ENCODE measurements at regions not wholly inside any gene's neighbourhood (a gene's known extent, or its start where the extent isn't known, plus 50 kb on each side); places are given as distances from the start of the nearest gene placed in this dataset.

- DNase-seq (ENCODE audit: low read depth, low spot score), result no peak
- no peaks in the 10 kb centered on the region for H3K4me1 ChIP-seq (ENCODE audit: insufficient read depth, insufficient read length)
- no peaks in the 10 kb centered on the region for H3K9me3 ChIP-seq (ENCODE audit: insufficient read depth, low read length)
- H3K36me3 ChIP-seq (ENCODE audit: insufficient read depth, insufficient read length, low read length), result no peaks in the 10 kb centered on the region
- no peaks in the 10 kb centered on the region for H3K27me3 ChIP-seq (ENCODE audit: insufficient read depth, insufficient read length)
- TF ChIP-seq SUZ12 (IDR thresholded peaks at IDR 0.05; ENCODE audit: extremely low read depth, insufficient read depth, insufficient read length) (no peak), ZNF274 (IDR thresholded peaks at IDR 0.05; ENCODE audit: low read depth, low read length) (no peak), YY1 (IDR thresholded peaks at IDR 0.05; ENCODE audit: insufficient read depth, insufficient read length) (no peak)
- no peak overlapping the region for H3K4me3 ChIP-seq (ENCODE audit: insufficient read length, low read depth)
- no peak overlapping the region for H3K9ac ChIP-seq (ENCODE audit: insufficient read length, low read depth)
Measured at GRCh38 chr2:23118894-23119293, 266.1 kb upstream of the KLHL29 start.

GRCh38 chr2:23120161-23120560, 264.8 kb upstream of the KLHL29 start:
- DNase-seq (ENCODE audit: low read depth, low spot score), result no peak
- Histone ChIP-seq H3K4me3 (ENCODE audit: insufficient read length, low read depth) (no peak overlapping the region), H3K36me3 (ENCODE audit: insufficient read depth, insufficient read length, low read length) (no peaks in the 10 kb centered on the region), H3K9me3 (ENCODE audit: insufficient read depth, low read length) (no peaks in the 10 kb centered on the region), H3K4me1 (ENCODE audit: insufficient read depth, insufficient read length) (no peaks in the 10 kb centered on the region), H3K9ac (ENCODE audit: insufficient read length, low read depth) (no peak overlapping the region), H3K27me3 (ENCODE audit: insufficient read depth, insufficient read length) (no peaks in the 10 kb centered on the region)
- TF ChIP-seq YY1 (IDR thresholded peaks at IDR 0.05; ENCODE audit: insufficient read depth, insufficient read length), result no peak
- TF ChIP-seq ZNF274 (IDR thresholded peaks at IDR 0.05; ENCODE audit: low read depth, low read length), result no peak

- Histone ChIP-seq H3K36me3 (ENCODE audit: insufficient read depth, insufficient read length, low read length) (no peaks in the 10 kb centered on the region), H3K9ac (ENCODE audit: insufficient read length, low read depth) (no peak overlapping the region), H3K9me3 (ENCODE audit: insufficient read depth, low read length) (no peaks in the 10 kb centered on the region), H3K27me3 (ENCODE audit: insufficient read depth, insufficient read length) (no peaks in the 10 kb centered on the region), H3K4me1 (ENCODE audit: insufficient read depth, insufficient read length) (no peaks in the 10 kb centered on the region), H3K4me3 (ENCODE audit: insufficient read length, low read depth) (no peak overlapping the region)
- no peak for TF ChIP-seq ZNF274 (IDR thresholded peaks at IDR 0.05; ENCODE audit: low read depth, low read length)
- TF ChIP-seq SUZ12 (IDR thresholded peaks at IDR 0.05; ENCODE audit: extremely low read depth, insufficient read depth, insufficient read length), result no peak
- no peak for DNase-seq (ENCODE audit: low read depth, low spot score)
Measured at GRCh38 chr2:23121968-23122648, 262.9 kb upstream of the KLHL29 start.

- Histone ChIP-seq H3K36me3 (ENCODE audit: insufficient read depth, insufficient read length, low read length) (no peaks in the 10 kb centered on the region), H3K4me3 (ENCODE audit: insufficient read length, low read depth) (no peak overlapping the region), H3K4me1 (ENCODE audit: insufficient read depth, insufficient read length) (no peaks in the 10 kb centered on the region), H3K9ac (ENCODE audit: insufficient read length, low read depth) (no peak overlapping the region), H3K9me3 (ENCODE audit: insufficient read depth, low read length) (no peaks in the 10 kb centered on the region), H3K27me3 (ENCODE audit: insufficient read depth, insufficient read length) (no peaks in the 10 kb centered on the region)
- TF ChIP-seq ZNF274 (IDR thresholded peaks at IDR 0.05; ENCODE audit: low read depth, low read length) (no peak), YY1 (IDR thresholded peaks at IDR 0.05; ENCODE audit: insufficient read depth, insufficient read length) (no peak), SUZ12 (IDR thresholded peaks at IDR 0.05; ENCODE audit: extremely low read depth, insufficient read depth, insufficient read length) (no peak)
- no peak for DNase-seq (ENCODE audit: low read depth, low spot score)
Measured at GRCh38 chr2:23122681-23123215, 262.2 kb upstream of the KLHL29 start.

- TF ChIP-seq YY1 (IDR thresholded peaks at IDR 0.05; ENCODE audit: insufficient read depth, insufficient read length), result no peak
- no peak for TF ChIP-seq SUZ12 (IDR thresholded peaks at IDR 0.05; ENCODE audit: extremely low read depth, insufficient read depth, insufficient read length)
- TF ChIP-seq ZNF274 (IDR thresholded peaks at IDR 0.05; ENCODE audit: low read depth, low read length), result no peak
- no peak for DNase-seq (ENCODE audit: low read depth, low spot score)
- peaks cover 5% of the 10 kb centered on the region; the same call in 1 of the 2 replicates for H3K9me3 ChIP-seq (ENCODE audit: insufficient read depth, low read length)
- H3K4me1 ChIP-seq (ENCODE audit: insufficient read depth, insufficient read length), result no peaks in the 10 kb centered on the region
- no peak overlapping the region for H3K9ac ChIP-seq (ENCODE audit: insufficient read length, low read depth)
- no peaks in the 10 kb centered on the region for H3K27me3 ChIP-seq (ENCODE audit: insufficient read depth, insufficient read length)
- H3K4me3 ChIP-seq (ENCODE audit: insufficient read length, low read depth), result no peak overlapping the region
- no peaks in the 10 kb centered on the region for H3K36me3 ChIP-seq (ENCODE audit: insufficient read depth, insufficient read length, low read length)
Measured at GRCh38 chr2:23123686-23124085, 261.3 kb upstream of the KLHL29 start.

- H3K27me3 ChIP-seq (ENCODE audit: insufficient read depth, insufficient read length), result no peaks in the 10 kb centered on the region
- no peaks in the 10 kb centered on the region for H3K4me1 ChIP-seq (ENCODE audit: insufficient read depth, insufficient read length)
- TF ChIP-seq SUZ12 (IDR thresholded peaks at IDR 0.05; ENCODE audit: extremely low read depth, insufficient read depth, insufficient read length) (no peak), YY1 (IDR thresholded peaks at IDR 0.05; ENCODE audit: insufficient read depth, insufficient read length) (no peak), ZNF274 (IDR thresholded peaks at IDR 0.05; ENCODE audit: low read depth, low read length) (no peak)
- DNase-seq (ENCODE audit: low read depth, low spot score), result no peak
- peaks cover 9% of the 10 kb centered on the region; the same call in 1 of the 2 replicates for H3K9me3 ChIP-seq (ENCODE audit: insufficient read depth, low read length)
- H3K9ac ChIP-seq (ENCODE audit: insufficient read length, low read depth), result no peak overlapping the region
- no peak overlapping the region for H3K4me3 ChIP-seq (ENCODE audit: insufficient read length, low read depth)
- no peaks in the 10 kb centered on the region for H3K36me3 ChIP-seq (ENCODE audit: insufficient read depth, insufficient read length, low read length)
Measured at GRCh38 chr2:23124214-23124750, 260.7 kb upstream of the KLHL29 start.

- no peak for DNase-seq (ENCODE audit: low read depth, low spot score)
- H3K9me3 ChIP-seq (ENCODE audit: insufficient read depth, low read length), result peaks cover 9% of the 10 kb centered on the region; the same call in 1 of the 2 replicates
- H3K4me1 ChIP-seq (ENCODE audit: insufficient read depth, insufficient read length), result peaks cover 2% of the 10 kb centered on the region
- no peak overlapping the region for H3K4me3 ChIP-seq (ENCODE audit: insufficient read length, low read depth)
- H3K36me3 ChIP-seq (ENCODE audit: insufficient read depth, insufficient read length, low read length), result no peaks in the 10 kb centered on the region
- no peak overlapping the region for H3K9ac ChIP-seq (ENCODE audit: insufficient read length, low read depth)
- H3K27me3 ChIP-seq (ENCODE audit: insufficient read depth, insufficient read length), result no peaks in the 10 kb centered on the region
- TF ChIP-seq YY1 (IDR thresholded peaks at IDR 0.05; ENCODE audit: insufficient read depth, insufficient read length) (no peak), SUZ12 (IDR thresholded peaks at IDR 0.05; ENCODE audit: extremely low read depth, insufficient read depth, insufficient read length) (no peak), ZNF274 (IDR thresholded peaks at IDR 0.05; ENCODE audit: low read depth, low read length) (no peak)
Measured at GRCh38 chr2:23127465-23127864, 257.5 kb upstream of the KLHL29 start.
